Kidney epithelial cell (primary cell): ENCODE measurements at regions not wholly inside any gene's neighbourhood (a gene's known extent, or its start where the extent isn't known, plus 50 kb on each side); places are given as distances from the start of the nearest gene placed in this dataset.

Source experiments
- DNase-seq: peaks from one replicate; pipeline ENCODE4 v3.0.0-alpha.2; 2010; ENCODE audit warnings: low read depth
- H3K27me3 ChIP-seq: 2 replicates; pipeline ENCODE4 v1.6.0; 2011; ENCODE audit warnings: low read length; ENCODE audit not compliant: control insufficient read depth, insufficient read depth
- H3K36me3 ChIP-seq: 2 replicates; pipeline ENCODE4 v1.5.1; 2011; ENCODE audit warnings: low read length; ENCODE audit not compliant: control insufficient read depth, insufficient read depth
- H3K4me3 ChIP-seq: 2 replicates; pipeline ENCODE4 v1.5.1; 2011; ENCODE audit warnings: low read depth, mild to moderate bottlenecking, control low read depth, low read length
- TF ChIP-seq, protein P1 (sequence below): IDR thresholded peaks from 2 replicates; pipeline ENCODE4 v1.5.1; 2011; ENCODE audit warnings: mild to moderate bottlenecking, moderate library complexity, low read length, control low read depth, inconsistent platforms; ENCODE audit not compliant: insufficient read depth, poor library complexity, severe bottlenecking

DNA sequence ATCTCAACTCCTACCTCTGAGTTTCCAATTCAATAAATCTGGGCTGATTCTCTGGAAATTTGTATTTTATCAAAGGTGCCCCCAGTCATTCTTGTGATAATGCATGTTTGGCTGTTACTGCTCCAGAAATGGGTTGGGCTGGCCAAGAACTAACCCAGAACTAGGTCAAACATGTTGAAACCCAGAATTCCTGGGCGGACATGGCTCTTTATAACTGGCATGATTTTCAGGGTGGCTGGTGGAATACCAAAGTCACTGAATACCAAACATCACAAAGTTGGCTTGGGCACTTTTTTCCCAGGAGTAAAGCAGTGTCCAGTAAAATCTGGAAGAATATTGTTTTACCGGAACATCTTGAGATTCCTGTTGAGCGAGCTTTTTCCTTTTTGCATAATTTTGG lies 89.4 kb upstream of the S1PR1 start:
- no peaks in the 10 kb centered on the region for H3K27me3 ChIP-seq
- H3K36me3 ChIP-seq = no peaks in the 10 kb centered on the region
- H3K4me3 ChIP-seq = no peak overlapping the region
- TF ChIP-seq, protein P1, sequence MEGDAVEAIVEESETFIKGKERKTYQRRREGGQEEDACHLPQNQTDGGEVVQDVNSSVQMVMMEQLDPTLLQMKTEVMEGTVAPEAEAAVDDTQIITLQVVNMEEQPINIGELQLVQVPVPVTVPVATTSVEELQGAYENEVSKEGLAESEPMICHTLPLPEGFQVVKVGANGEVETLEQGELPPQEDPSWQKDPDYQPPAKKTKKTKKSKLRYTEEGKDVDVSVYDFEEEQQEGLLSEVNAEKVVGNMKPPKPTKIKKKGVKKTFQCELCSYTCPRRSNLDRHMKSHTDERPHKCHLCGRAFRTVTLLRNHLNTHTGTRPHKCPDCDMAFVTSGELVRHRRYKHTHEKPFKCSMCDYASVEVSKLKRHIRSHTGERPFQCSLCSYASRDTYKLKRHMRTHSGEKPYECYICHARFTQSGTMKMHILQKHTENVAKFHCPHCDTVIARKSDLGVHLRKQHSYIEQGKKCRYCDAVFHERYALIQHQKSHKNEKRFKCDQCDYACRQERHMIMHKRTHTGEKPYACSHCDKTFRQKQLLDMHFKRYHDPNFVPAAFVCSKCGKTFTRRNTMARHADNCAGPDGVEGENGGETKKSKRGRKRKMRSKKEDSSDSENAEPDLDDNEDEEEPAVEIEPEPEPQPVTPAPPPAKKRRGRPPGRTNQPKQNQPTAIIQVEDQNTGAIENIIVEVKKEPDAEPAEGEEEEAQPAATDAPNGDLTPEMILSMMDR = no peak
- DNase-seq = no peak

DNA sequence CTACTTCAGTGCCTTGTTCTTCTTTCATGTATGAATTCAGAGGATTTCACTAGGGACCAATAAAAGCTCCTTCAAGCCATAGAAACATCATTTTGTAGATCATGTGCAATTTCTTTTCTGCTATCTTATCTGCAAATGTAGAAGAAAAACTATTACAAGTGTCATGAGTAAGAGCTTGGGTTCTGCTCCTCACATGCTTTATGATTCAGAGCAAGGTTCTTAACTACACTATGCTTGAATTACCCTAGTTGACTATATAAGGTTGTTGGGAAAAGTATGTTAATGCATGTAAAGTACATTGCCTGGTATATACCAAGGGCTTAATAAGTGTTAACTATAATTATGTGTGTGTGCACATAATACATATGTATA lies 91.4 kb upstream of the S1PR1 start:
- TF ChIP-seq, protein P1 = no peak
- DNase-seq = no peak
- H3K27me3 ChIP-seq = no peaks in the 10 kb centered on the region
- no peaks in the 10 kb centered on the region for H3K36me3 ChIP-seq
- no peak overlapping the region for H3K4me3 ChIP-seq

DNA sequence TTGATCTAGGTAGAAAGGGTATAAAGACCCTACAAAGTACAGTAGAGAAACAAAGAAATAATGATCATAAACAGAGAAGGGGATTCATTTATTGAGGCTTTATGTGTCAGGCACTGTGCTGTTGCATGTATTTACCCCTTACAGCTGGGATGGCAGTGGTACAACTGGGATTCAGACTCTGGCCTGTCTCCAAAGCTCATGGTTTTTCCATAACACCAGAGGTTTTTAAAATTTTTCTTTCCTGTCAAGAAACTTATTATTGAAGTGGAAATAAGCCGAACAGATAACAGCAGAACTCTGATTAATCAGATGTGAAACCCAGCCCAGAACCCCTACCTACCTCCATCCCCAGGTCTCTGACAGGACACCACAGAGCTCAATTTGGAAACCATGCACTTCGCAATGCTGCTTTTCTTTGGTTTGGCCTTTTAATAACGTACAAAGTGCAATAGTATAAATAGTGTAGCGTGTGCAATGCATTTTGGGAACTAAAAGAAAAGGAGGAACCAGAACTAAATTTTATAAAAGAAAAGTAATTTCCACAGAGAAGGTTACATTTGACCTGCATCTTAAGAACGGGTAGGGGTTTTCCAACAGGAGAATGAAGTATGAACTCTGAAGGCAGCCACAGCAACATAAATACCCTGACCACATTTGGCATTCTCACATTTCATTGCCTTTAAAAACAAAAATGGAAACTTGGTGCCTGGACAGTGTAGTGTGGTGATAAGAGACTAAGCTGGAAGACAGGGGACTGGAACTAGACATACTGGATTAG lies 92.0 kb upstream of the S1PR1 start:
- Histone ChIP-seq H3K36me3 (no peaks in the 10 kb centered on the region), H3K4me3 (no peak overlapping the region), H3K27me3 (no peaks in the 10 kb centered on the region)
- TF ChIP-seq, protein P1 = no peak
- no peak for DNase-seq

DNA sequence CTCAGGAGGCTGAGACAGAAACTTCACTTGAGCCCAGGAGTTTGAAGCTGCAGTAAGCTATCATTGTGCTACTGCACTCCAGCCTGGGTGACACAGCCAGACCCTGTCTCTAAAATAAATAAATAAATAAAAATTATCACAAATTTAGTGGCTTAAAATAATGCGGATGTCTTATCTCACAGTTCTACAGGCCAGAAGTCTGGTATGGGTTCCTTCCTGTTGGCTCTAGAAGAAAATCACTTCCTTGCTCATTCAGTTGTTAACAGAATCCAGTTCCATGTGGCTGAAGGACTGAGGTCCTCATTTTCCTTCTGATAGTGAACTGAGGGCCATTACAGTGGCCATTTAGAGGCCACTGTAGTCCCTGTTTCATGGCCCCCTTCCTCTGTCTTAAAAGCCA lies 94.6 kb upstream of the S1PR1 start:
- DNase-seq = no peak
- TF ChIP-seq, protein P1 = no peak
- Histone ChIP-seq H3K4me3 (no peak overlapping the region), H3K36me3 (no peaks in the 10 kb centered on the region), H3K27me3 (no peaks in the 10 kb centered on the region)

DNA sequence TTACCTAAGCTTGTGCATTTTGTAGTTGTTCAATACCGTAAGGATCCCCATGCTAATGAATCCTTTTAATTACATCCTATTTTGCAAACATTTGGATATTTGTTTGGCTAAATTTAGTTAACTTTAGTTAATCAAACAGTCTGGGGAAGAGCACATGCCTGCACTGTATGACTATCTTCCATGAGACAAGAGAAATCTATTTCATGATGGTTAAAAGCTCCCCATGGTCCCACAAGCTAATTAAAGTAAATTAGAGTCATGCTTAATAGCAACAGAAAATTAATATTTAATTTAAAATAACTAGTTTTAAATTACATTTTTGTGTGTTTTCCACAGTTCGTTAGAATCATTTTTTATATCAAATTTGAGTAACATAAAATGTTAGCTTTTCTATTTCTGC lies 95.4 kb upstream of the S1PR1 start:
- H3K36me3 ChIP-seq = no peaks in the 10 kb centered on the region
- TF ChIP-seq, protein P1 = no peak
- H3K4me3 ChIP-seq = no peak overlapping the region
- H3K27me3 ChIP-seq = no peaks in the 10 kb centered on the region
- DNase-seq = no peak
